GM18511 (cell line): ENCODE measurements at regions not wholly inside any gene's neighbourhood (a gene's known extent, or its start where the extent isn't known, plus 50 kb on each side); places are given as distances from the start of the nearest gene placed in this dataset.
"Not testable (repeated sequence)": the region's sequence is repeated elsewhere in the genome, so short reads cannot be mapped to it uniquely, and the experiment has no call there.

Source experiments
- ATAC-seq: cut with Tn5 transposase; IDR thresholded peaks from one replicate; pipeline ENCODE4 v1.9.1; 2021; ENCODE audit warnings: mild to moderate bottlenecking, moderate library complexity; ENCODE audit not compliant: unreplicated experiment

DNA sequence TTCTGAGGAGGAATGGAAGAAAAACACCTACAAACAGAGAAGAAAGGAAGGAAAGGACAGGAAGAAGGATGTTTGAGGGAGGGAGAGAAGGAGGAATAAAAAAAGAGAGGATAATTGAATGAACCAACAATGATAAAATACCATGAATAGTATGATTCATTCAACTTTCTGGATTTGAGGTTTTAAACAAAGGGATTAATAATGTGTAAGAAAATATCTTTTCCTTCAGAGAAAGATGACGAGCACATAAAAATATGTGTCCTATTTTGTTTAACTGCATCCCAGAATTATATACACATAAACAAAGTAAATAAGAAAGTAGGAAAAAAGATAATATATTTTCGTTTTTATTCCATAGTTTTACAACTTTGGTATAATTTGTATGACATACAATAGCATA is 1380.4 kb downstream of the STIM2 start:
- no peak for ATAC-seq

DNA sequence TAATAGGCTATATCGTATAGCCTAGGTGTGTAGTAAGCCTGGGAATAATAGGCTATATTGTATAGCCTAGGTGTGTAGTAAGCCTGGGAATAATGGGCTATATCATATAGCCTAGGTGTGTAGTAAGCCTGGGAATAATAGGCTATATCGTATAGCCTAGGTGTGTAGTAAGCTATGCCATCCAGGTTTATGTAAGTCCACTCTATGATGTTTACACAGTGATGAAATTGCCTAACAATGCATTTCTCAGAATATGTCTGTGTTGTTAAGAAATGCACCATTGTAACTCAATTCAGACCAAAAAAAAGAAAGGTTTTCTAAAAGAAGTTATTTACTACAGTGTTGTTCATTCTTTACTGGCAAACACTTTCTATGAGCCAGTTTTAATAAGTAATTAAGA is 1387.2 kb downstream of the STIM2 start:
- ATAC-seq = no peak

DNA sequence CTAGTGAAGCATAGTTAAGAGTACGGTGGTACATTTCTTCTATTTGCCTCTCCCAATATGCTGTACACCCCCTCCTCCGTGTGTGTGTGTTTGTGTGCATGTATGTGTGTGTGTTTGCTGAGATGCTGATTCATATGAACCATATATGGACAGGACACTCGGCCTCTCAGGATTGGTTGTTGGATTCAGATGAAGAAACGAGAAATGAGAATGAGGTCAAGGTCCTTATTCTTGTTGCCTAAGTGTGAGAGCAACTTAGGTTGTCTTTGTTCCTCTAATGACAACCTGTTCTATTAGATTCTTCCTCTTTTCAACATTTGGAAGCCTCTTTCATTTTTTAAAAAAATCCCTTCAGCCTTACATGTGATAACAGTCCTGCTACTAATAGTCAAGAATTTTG is 1387.6 kb downstream of the STIM2 start:
- no peak for ATAC-seq

DNA sequence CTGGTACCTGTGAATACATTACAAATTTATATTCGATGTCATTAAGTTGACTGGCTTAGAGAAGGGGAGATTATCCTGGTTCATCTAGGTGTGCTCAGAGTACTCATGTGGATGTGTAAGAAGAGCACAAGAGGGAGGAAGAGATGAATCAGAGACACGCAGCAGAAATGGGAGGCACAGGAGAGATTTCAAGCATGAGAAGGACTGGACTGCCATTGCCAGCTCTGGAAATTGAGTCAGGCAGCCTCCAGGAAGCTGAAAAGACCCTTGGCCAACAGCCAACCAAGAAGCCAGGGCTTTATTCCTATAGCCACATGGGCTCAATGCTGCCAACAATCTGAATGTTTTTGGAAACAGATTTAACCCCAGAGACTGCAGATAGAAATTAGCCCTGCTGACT is 1390.0 kb downstream of the STIM2 start:
- no peak for ATAC-seq

DNA sequence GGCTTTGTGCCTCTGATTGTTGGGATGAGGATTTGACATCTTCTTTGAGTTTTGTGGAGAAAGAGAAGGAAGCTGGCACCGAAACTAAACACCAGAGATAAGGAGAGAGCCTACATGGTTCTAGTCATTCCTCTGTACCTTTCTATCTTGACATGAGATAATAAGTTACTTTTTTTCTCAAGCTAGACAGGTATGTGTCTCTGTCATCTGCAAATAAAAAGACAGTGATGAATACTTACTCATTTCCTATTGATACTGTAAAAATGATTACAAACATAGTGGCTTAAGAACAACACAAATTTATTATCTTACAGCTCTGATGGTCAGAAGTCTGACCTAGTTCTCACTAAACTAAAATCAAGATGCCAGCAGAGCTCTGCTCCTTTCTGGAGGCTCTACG is 1391.2 kb downstream of the STIM2 start:
- no peak for ATAC-seq

DNA sequence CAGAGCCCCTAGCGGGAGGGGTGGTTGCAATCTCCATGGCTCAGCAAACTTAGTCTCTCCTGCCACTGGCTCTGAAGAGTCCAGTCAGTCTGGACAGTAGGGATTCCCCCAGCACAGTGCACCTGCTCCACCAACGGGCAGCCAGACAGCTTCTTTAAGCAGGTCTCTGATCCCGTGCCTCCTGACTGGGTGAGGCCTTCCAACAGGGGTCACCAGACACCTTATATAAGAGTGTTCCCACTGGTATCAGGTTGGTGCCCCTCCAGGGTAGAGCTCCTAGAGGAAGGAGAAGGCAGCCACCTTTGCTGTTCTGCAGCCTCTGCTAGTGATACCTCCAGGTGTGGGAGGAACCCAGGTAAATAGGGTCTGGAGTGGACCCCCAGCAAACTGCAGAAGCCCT is 1393.4 kb downstream of the STIM2 start:
- no peak for ATAC-seq

DNA sequence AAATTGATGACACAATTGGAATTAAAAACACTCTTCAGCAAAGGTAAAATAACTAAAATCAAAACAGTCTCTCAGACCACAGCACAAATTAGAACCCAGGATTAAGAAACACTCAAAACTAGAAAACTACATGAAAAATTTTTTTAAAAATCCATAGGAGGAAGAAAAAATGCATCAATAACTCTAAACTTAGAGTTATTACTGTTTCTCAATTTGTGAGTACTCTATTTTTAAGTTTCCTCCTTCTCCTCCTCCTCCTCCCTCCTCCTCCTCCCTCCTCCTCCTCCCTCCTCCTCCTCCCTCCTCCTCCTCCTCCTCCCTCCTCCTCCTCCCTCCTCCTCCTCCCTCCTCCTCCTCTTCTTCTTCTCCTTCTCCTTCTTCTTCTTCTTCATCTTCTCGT is 1395.7 kb downstream of the STIM2 start:
- no peak for ATAC-seq

DNA sequence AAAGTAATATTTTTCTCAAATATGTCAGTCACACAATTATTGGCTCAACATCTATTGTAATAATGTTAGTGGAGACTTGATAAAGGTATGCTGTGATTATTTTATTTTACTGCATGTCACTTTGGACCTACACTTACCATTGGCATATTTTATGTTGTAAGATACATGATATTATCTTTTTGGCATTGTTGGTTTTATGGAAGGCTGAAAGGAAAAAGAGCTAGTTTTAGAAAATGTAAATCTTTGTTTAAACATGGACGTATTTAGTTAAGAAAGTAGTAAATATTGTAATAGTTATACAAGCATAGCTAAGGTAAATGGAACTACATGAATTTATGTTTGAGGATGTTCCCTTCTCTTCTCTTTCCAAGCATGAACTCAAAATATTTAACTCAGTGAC is 1399.3 kb downstream of the STIM2 start:
- no peak for ATAC-seq

DNA sequence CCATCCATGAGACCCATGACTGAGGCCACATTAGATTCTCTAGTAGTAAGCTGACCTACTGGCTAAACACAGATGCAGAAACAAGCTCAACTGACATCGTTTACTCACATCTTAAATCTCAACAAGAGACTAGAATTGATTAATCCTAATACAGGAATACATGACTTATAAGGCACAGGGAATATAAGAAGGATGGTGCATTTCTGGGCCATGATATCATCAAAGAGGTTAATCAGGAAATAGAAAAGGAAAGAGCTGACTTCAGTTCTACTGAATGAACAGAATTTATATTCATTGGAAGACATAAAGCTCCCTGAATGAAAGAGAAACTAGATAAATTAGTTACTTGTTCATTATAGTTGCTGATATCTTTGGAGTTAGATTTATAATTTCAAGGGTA is 1406.5 kb downstream of the STIM2 start:
- no peak for ATAC-seq

DNA sequence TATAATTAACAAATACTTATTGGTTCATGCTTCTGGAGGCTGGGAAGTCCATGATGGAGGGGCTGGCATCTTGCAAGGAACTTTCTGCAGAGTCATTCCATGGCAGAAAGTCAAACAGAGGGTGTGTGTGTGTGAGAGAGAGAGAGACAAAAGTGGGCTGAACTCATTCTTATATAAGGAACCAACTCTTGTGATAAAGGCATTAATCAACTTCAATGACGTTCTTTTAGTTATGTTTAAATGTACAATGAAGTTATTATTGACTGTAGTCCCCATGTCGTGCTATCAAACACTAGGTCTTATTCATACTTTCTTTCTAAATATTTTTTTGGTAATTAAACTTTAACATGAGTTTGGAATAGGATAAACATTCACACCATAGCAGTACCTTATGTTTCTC is 1408.8 kb downstream of the STIM2 start:
- ATAC-seq = no peak

DNA sequence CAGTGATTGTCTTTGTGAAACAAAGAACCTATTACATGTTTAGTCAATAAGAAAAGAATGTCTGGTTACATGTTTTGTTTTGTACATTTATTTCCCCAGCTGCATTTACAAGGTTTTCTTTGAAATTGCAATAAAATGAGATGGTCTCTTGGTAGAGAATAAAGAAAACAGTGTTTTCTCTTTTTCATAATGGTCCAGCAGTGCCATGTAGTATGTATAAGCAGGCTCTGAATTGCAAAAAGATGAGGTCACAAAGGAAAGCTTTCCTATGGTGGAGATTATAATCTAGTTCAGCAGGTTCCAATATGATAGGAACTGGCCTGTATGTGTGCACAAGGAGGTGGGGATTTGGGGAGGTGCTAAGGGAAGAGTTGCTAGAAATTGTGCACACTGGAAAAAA is 1417.3 kb downstream of the STIM2 start:
- no peak for ATAC-seq

DNA sequence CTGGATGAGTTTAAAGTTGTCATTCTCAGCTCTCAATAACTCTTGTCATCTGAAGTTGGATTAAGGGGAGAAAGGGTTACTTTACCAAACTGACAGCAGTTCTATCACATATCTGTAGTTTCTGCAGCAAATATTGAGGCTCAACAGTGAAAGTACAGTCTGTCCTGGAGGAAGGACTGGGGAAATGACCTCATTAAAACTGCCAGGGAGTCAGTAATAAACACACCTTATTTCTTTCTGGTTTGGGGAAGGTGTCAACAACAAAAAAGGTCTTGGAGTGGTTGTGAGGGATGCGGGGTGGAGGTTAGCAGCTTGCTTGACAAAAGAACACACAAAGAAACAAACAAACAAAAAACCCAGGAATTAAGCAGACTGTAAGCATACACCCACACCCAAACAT is 1418.0 kb downstream of the STIM2 start:
- ATAC-seq = no peak

DNA sequence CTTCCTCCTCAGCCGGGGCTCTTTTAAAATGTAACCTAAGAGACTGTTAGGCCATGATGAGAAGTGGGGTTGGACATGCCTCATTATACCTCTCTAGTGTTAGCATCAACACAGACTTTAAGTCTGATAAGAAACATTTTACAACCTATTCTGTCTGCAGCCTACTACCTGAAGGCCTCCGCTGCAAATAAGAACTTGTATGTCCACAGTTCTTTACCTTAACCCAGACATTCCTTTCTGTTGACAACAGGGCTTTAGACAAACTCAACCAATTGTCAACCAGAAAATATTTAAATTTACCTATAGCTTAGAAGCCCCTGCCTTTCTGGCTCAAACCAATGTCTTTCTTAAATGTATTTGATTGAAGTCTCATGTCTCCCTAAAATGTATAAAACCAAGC is 1418.6 kb downstream of the STIM2 start:
- ATAC-seq = no peak

DNA sequence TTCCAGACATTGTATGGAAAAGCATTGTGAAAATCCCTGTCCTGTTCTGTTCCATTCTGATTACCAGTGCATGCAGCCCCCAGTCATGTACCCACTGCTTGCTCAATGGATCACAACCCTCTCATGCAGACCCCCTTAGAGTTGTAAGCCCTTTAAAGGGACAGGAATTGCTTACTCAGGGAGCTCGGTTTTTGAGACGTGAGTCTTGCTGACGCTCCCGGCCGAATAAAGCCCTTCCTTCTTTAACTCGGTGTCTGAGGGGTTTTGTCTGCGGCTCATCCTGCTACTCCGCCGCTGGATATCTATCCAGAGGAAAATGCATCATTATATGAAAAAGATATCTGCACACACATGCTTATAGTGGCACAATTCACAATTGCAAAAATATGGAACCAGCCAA is 1425.6 kb downstream of the STIM2 start:
- ATAC-seq = not testable (repeated sequence)

DNA sequence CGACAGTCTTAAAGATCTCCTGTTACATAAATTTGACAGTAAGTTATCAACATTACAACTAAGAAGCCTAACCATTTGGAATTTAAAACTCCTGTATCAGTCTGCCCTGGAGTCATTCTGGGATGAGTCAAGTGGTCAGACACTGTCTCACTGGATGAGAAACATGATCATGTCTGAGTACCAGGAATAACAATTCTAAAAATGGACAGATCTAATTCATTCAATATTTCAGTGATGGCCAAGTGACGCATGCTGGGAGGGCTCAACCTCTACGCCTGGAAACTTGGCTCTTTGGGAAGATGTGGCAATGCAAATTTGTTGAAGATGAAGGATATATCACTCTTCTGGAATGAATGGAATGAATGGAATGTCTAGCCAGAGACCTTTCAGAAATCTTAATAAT is 1427.2 kb downstream of the STIM2 start:
- ATAC-seq = no peak

DNA sequence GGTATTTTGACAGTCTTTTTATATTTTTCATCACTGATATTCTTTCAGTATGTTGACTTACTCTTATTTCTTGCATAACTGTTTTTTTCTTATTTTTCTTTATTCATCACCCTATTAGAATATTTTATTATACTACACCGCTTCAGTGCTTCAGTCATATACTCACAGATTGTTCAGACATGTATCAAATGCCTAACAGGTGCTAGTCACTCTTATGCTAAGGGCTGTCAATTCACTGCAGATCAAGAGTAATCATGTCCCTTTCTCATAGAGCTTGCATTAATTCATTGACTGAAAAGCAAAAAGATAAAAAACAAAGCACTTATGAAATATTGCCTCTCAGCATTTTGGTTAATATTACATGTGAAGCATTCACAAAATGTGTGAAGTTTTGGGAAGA is 1435.6 kb downstream of the STIM2 start:
- ATAC-seq = no peak

DNA sequence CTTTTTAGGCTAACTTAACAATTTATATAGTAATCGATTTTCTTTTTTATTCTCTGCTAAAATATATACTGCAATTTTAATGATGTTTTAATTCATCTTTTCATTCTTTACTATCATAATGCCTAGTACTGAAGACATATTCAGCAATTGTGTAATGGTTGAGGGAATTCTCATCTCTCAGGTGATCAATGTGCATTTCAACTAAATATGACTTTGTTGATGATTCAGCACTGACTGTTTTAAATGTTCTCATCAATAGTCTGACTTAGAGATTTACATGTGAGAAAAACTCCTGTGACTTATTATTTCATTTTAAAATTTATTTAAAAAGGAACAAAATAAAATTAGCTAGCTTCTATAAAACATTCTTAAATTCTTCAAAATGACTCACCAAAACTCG is 1450.3 kb downstream of the STIM2 start:
- ATAC-seq = no peak

DNA sequence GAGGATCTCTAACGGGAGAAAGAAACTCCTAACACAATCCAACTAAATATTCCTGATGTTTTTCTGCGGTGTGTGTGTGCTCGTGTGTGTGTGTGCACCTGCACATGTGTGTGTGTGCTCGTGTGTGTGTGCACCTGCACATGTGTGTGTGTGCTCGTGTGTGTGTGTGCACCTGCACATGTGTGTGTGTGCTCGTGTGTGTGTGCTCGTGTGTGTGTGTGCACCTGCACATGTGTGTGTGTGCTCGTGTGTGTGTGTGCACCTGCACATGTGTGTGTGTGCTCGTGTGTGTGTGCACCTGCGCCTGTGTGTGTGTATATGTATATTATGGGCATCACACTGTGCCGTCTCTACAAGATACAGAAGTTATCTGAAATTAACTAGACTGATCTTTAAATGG is 1451.9 kb downstream of the STIM2 start:
- ATAC-seq = not testable (repeated sequence)

DNA sequence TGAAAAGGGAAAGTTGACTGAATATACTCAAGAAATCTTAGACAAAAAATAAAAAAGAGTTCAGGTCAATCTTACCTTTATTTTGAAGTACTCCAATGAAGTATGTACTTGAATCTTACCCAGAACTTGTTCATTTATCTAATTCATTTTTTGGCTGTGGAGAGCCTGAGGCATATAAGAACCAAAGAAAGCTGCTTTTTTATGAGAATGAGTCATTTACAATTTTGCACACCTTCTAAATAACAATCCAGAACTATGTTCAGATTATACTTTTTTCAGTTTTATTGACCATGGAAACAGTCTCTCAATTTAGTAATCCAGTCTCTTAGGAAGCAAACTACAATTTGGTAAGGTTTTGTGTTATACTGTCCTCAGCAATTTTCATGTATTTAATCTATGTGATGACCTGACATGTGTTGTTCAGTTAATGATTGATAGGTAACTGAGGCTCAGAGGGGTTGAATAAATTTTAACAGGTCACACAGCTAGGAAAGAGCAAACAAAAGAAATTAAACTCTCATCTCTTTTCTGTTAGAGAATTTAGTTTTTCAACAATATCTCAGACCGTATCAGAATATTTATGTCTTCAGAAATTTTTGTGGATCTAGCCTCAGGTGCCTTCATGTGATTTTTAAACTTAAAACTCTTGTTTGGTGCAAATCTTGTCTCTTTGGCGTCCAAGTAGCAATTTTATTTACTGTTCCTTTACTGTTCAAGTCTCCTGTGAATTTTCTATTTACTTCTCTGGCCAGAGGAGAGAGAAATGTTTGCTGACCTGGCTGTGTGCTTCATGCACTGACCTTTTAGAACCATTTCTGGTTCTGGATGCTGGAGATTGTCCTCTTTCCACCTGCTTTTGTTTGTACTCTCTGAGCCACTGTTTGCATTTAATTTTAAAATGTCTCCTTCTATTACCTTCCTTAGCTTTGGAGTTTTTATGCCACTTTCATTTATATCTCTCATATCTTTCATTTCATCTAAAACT is 1453.4 kb downstream of the STIM2 start:
- no peak for ATAC-seq

DNA sequence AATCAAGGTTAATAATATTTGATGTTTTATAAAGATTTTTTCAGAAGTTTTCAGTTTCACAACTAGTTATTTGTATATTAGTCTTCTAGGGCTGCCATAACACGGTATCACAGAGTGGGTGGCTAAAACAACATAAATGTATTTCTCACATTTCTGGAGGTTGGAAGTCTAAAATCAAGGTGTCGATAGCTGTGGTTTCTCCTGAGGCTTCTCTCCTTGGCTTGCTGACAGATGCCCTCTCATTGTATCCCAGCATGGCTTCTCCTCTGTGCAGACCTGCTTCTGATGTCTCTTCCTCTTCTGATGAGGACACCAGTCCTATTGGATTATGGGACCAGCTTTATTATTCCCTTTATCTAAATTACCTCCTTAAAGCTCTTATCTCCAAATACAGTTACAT is 1456.6 kb downstream of the STIM2 start:
- ATAC-seq = no peak

DNA sequence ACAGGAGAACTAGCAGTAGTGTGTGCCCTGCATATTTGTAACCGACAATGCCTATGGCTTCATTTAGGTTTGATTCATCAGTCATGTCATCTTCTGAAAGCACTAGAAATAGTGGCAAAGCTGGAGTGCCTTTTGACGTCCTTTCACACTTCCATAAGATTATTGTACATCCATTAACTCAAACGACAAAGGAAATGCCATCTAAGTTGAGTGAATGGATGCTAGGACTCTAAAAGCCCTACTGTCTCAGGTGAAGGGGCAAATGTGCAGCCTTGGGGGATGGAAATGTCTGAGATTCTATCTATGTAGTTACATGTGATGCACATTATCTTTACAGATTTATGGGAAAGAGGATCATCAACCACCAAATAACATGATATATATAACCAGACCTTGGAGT is 1473.6 kb downstream of the STIM2 start:
- ATAC-seq = no peak

DNA sequence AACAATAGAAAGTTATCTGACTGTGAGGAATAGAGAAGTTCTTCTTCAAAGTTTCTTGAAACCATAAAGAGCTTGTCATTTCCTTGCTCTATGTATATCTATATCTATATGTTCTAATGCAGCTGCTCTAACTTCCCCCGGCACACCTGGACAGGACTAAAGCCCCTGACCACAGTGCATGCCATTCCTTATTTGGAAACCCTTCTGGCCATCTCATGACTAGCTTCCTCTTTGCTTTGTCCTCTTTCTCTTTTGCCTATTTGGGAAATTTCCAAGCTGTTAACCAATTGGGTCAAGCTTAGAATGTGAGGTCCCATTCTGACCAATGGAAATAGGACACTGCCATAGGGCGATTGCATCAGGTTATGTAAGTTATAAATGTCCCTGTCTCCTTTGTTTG is 1481.1 kb downstream of the STIM2 start:
- no peak for ATAC-seq

DNA sequence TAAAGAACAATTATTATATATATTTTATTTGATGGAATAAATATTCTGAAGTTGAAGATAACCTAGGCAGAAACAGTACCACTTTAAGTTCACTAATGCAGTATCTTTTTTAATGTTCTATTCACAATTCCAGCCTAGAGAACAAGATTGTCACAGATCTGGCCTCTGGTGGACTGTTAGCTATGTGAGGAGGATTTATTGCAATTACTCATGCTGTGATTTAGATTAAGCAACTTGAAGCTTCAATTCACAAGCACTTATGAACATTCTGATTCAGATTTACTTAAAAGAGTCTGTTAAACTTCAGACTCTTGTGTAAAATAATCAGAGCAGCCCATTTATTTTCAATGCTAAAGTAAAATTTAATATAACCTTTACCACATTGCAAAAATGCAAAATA is 1489.8 kb downstream of the STIM2 start:
- ATAC-seq = no peak
